ENCODE measurements at regions not wholly inside any gene's neighbourhood (a gene's known extent, or its start where the extent isn't known, plus 50 kb on each side); places are given as distances from the start of the nearest gene placed in this dataset.
"Not testable (repeated sequence)": the region's sequence is repeated elsewhere in the genome, so short reads cannot be mapped to it uniquely, and the experiment has no call there.

DNA sequence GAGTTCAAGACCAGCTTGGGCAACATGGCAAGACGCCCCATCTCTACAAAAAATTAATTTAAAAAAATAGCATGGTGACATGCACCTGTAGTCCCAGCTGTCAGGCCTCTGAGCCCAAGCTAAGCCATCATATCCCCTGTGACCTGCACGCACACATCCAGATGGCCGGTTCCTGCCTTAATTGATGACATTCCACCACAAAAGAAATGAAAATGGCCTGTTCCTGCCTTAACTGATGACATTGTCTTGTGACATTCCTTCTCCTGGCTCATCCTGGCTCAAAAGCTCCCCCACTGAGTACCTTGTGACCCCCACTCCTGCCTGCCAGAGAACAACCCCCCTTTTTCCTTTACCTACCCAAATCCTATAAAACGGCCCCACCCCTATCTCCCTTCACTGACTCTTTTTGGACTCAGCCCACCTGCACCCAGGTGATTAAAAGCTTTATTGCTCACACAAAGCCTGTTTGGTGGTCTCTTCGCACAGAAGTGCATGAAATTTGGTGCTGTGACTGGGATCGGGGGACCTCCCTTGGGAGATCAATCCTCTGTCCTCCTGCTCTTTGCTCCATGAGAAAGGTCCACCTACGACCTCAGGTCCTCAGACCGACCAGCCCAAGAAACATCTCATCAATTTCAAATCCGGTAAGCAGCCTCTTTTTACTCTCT is 65.6 kb upstream of the ETAA1 start:
- TF ChIP-seq, protein P1, sequence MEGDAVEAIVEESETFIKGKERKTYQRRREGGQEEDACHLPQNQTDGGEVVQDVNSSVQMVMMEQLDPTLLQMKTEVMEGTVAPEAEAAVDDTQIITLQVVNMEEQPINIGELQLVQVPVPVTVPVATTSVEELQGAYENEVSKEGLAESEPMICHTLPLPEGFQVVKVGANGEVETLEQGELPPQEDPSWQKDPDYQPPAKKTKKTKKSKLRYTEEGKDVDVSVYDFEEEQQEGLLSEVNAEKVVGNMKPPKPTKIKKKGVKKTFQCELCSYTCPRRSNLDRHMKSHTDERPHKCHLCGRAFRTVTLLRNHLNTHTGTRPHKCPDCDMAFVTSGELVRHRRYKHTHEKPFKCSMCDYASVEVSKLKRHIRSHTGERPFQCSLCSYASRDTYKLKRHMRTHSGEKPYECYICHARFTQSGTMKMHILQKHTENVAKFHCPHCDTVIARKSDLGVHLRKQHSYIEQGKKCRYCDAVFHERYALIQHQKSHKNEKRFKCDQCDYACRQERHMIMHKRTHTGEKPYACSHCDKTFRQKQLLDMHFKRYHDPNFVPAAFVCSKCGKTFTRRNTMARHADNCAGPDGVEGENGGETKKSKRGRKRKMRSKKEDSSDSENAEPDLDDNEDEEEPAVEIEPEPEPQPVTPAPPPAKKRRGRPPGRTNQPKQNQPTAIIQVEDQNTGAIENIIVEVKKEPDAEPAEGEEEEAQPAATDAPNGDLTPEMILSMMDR (IDR thresholded peaks at IDR 0.05; ENCODE audit: extremely low read depth in 1 of 2, insufficient read depth in 1 of 2, low read depth in 1 of 2, low read length in 2 of 2): not testable (repeated sequence)
- not testable (repeated sequence) for TF ChIP-seq POLR2AphosphoS5 (IDR thresholded peaks at IDR 0.05; ENCODE audit: insufficient read depth, low read depth, low read length); POLR2A (IDR thresholded peaks at IDR 0.05; ENCODE audit: low read depth, low read length); EZH2 (IDR thresholded peaks at IDR 0.05; ENCODE audit: borderline replicate concordance, low read depth, low read length, severe bottlenecking); FOS (IDR thresholded peaks at IDR 0.05; ENCODE audit: borderline replicate concordance, insufficient read depth, low read length)
- TF ChIP-seq, protein P2, sequence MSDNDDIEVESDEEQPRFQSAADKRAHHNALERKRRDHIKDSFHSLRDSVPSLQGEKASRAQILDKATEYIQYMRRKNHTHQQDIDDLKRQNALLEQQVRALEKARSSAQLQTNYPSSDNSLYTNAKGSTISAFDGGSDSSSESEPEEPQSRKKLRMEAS (IDR thresholded peaks at IDR 0.05; ENCODE audit: insufficient read depth, insufficient read length): not testable (repeated sequence)

Data from endothelial cell of umbilical vein (primary cell).